ENCODE measurements at regions not wholly inside any gene's neighbourhood (a gene's known extent, or its start where the extent isn't known, plus 50 kb on each side); places are given as distances from the start of the nearest gene placed in this dataset.
"Not testable (repeated sequence)": the region's sequence is repeated elsewhere in the genome, so short reads cannot be mapped to it uniquely, and the experiment has no call there.

DNA sequence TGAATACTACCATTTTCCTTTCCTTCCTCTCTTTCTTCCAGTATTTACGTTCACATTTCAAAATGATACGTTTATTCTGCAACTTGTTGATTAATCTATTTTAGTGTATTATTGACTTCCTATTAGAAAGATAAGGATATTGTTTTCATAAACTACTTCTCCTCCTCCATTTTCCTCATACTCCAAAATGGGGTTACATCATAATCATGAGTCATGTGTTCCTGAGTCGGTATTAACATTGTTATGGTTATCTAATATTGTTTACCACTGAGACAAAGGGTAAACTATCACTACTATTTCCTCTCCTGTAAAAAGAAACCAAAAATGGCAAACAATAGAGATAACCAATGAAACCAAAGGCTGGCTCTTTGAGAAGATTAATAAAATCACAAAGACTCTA, 126.5 kb upstream of the CDYL start:
- H3K4me3 Mint-ChIP-seq = no peak overlapping the region
- H3K9me3 Mint-ChIP-seq = no peaks in the 10 kb centered on the region
- peaks cover 2% of the 10 kb centered on the region for H3K36me3 Mint-ChIP-seq
- no peak overlapping the region for H3K27ac Mint-ChIP-seq
- peaks cover 28% of the 10 kb centered on the region for H3K27me3 Mint-ChIP-seq
- H3K4me1 Mint-ChIP-seq = peaks cover 4% of the 10 kb centered on the region

DNA sequence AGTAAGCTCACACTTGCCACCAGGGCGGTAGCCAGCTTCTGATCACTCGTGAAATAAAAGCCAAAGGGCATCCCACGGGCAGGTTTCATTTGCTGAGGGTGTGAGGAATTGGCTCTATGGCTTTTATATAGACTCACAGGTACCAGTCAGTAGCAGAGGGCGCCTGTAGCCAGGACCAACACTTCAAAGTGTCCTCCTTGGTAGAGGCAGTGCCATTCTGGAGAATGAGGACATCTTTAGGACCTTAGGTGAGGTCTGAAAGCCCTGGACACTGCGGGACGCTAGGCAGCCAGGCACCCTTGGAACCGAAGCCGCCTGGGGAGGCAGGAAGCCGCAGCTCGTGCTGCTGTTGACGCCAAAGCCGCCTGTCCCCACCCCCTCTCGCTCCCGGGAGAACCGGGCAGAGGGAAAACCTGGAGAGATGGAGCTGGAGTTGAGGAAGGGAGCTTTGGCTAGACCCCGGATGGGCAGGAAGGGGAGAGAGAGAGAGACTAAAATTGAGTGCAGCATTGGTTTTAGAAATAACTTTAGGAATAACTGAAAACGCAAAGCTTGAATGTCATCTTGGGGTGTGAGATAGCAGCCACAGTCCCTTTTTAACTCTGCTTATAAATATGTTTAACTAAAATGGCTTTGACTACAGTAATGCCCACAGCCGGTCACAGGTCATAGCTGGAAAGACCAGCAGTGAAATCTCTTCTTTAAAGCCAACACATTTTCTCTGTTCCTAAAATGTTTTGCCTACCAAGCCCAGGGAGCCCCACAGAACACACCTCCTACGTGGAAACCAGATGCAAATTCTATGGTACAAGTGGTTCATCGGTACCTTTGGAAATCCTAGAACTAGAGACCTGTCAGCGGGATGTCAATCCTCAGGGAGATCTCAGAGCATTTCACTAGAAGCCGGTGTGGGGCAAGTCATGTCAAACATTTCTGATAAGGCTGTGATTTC, 128.5 kb upstream of the CDYL start:
- H3K4me1 Mint-ChIP-seq = peaks cover 4% of the 10 kb centered on the region
- no peaks in the 10 kb centered on the region for H3K9me3 Mint-ChIP-seq
- H3K27me3 Mint-ChIP-seq = peaks cover 32% of the 10 kb centered on the region
- H3K27ac Mint-ChIP-seq = no peak overlapping the region
- no peaks in the 10 kb centered on the region for H3K36me3 Mint-ChIP-seq
- peak overlapping the region; percentile 39 for H3K4me3 Mint-ChIP-seq

DNA sequence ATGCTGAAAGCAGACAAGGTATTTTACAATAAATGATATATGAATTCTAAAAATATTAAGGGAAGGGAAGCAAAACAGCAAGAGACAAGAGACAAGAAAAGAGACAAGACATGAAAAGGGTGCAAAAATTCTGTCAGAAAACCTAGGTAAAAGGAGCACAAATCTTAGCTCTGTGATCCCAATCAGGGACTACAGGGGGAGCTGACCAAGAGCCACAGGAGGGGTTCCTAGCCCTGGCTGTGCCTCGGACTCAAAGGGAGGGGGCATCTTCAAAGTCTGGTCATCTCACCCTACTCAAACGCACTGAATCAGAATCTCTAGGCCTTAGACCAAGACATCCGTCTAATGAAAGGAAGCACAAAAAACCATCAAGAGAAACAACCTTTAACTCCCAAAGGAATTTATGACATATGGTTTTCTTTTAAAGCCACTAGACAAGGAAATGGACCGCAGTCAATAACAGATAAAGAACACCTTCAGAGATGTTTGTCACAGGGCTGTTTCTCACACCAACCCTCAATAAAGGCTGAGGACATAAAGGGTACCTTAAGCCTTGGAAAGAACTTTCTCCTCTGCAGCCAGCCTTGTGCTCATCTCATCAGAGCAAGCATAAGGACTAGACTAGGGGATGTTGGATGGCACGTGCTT, 130.4 kb upstream of the CDYL start:
- no peak overlapping the region for H3K4me3 Mint-ChIP-seq

DNA sequence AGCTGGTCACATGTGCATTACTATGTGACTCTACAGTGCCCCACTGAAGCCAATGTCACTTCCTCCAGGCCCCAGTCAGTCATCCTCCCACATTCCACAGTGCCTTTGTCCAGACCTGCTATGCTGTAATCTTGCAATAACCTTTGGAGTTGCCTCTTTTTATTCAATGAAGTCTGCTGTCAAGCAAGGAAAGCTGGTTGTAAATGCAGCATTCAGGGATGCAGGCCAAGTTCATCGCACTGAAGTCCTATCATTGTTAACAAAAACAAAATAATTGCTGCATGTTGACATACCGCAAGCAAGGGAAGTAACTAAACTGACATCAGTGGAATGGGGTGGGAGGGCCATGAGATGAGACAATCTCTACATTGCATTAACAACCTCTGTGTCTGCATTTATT, 131.2 kb upstream of the CDYL start:
- Mint-ChIP-seq H3K27me3 (peaks cover 34% of the 10 kb centered on the region), H3K9me3 (no peaks in the 10 kb centered on the region), H3K27ac (no peak overlapping the region), H3K36me3 (no peaks in the 10 kb centered on the region), H3K4me1 (peaks cover 4% of the 10 kb centered on the region), H3K4me3 (no peak overlapping the region)

More for the DNA sequence above, 130.4 kb upstream of the CDYL start:
- H3K4me1 Mint-ChIP-seq = peaks cover 4% of the 10 kb centered on the region
- H3K27me3 Mint-ChIP-seq = peaks cover 34% of the 10 kb centered on the region
- no peaks in the 10 kb centered on the region for H3K9me3 Mint-ChIP-seq
- no peaks in the 10 kb centered on the region for H3K36me3 Mint-ChIP-seq
- no peak overlapping the region for H3K27ac Mint-ChIP-seq

DNA sequence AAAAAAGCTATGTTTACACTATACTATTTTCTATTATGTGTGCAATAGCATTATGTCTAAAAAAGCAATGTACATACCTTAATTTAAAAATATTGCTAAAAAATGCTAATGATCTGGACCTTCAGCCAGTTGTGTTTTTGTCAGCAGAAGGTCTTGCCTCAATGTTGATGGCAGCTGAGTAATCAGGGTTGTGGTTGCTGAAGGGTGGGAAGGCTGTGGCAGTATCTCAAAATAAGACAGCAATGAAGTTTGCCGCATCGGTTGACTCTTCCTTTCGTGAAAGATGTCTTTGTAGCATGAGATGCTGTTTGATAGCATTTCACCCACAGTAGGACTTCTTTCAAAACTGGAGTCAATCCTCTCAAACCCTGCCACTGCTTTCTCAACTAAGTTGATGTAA, 134.7 kb upstream of the CDYL start:
- Mint-ChIP-seq H3K27me3 (peaks cover 22% of the 10 kb centered on the region), H3K36me3 (peaks cover 1% of the 10 kb centered on the region), H3K4me1 (peaks cover 4% of the 10 kb centered on the region), H3K9me3 (no peaks in the 10 kb centered on the region), H3K27ac (no peak overlapping the region), H3K4me3 (no peak overlapping the region)

DNA sequence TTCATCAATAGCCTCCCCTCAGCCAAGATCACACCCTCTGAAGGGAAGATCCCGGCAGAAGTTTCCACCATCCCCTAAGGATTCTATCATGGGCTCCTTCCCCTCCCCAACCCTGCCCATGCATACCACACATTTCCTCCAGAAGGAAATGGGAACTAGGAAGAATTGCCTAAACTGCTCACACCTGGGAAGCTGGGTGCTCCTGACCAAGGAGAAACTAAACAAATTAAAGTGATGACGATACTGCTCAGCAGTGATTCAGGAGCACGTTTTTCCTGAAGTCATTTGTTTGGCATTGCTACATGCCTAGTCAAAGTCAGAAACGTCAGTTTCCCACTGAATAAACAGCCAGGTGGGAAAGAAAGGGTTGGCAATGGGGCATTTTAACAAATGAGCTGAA, 136.1 kb upstream of the CDYL start:
- peaks cover 4% of the 10 kb centered on the region for H3K4me1 Mint-ChIP-seq
- peaks cover 22% of the 10 kb centered on the region for H3K27me3 Mint-ChIP-seq
- H3K27ac Mint-ChIP-seq = no peak overlapping the region
- H3K36me3 Mint-ChIP-seq = peaks cover 1% of the 10 kb centered on the region
- no peaks in the 10 kb centered on the region for H3K9me3 Mint-ChIP-seq
- H3K4me3 Mint-ChIP-seq = no peak overlapping the region

DNA sequence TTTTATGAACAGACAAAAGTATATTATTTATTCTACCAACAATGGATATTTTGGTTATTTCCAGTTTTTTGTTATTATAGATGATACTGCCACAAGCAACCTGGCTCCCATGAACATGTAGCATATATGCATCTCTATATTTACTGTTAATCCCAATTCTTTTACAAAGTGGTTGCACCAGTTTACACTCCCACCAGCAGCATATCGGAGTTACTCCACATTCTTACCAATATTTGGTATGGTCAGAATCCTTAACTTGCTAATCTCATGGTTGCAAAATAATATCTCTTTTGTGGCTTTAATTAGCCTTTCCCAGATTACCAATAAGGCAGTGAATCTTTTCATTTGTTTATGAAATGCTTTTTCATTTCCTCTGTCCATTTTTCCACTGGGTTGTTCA, 137.6 kb upstream of the CDYL start:
- no peak overlapping the region for H3K27ac Mint-ChIP-seq
- H3K27me3 Mint-ChIP-seq = peaks cover 19% of the 10 kb centered on the region
- H3K4me1 Mint-ChIP-seq = peaks cover 4% of the 10 kb centered on the region
- H3K36me3 Mint-ChIP-seq = peaks cover 1% of the 10 kb centered on the region
- no peaks in the 10 kb centered on the region for H3K9me3 Mint-ChIP-seq
- H3K4me3 Mint-ChIP-seq = no peak overlapping the region

DNA sequence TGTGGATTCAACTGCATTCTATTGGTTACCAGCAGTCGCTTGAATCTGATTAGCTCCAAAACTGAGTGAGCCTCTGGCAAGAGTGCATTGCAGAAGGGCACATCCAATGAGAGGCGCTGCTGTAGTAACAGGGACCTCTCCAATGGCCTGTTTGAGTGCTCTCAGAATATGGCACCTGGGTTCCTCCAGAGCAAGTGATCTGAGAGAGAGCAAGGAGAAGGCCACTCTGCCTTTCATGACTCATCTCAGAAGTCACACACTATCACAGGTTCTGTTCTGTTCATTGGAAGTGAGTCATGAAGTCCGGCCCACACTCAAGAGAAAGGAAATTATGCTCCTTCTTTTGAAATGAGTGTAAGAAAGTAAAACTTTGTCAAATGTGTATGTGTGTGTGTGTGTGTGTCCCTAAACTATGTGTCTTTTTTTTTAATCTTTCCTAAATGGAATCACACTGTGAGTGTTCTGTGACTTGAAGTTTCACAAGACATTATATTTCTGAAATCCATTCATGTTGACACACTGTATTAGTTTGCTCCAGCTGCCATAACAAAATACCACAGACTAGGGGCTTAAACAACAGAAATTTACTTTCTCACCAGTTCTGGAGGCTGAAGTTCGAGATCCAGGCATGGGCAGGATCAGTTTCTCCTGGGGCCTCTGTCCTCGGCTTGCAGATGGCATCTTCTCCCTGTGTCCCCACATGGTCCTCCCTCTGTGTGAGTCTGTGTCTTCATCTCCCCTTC, 138.3 kb upstream of the CDYL start:
- Mint-ChIP-seq H3K4me1 (peaks cover 4% of the 10 kb centered on the region), H3K27ac (no peak overlapping the region), H3K27me3 (peaks cover 14% of the 10 kb centered on the region), H3K36me3 (peaks cover 1% of the 10 kb centered on the region), H3K9me3 (no peaks in the 10 kb centered on the region), H3K4me3 (no peak overlapping the region)

DNA sequence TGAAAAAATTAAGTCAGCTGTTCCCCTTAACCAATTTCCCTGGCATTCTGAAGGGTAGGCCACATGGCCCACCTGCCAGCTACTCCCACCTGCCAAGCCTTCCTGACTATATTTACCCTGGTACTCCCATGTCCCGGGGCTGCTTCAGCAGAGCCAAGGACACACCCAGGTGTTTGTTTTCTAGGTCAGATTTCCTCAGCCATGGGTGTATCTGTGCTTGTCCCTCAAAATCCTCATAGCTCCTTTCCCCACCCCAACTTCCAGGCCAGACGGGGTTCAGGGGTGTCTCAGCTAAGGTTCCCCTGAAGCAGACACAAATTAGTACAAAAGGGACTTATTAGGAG, 139.4 kb upstream of the CDYL start:
- H3K9me3 Mint-ChIP-seq = no peaks in the 10 kb centered on the region
- peaks cover 11% of the 10 kb centered on the region for H3K27me3 Mint-ChIP-seq
- no peak overlapping the region for H3K4me3 Mint-ChIP-seq
- peaks cover 4% of the 10 kb centered on the region for H3K4me1 Mint-ChIP-seq
- H3K27ac Mint-ChIP-seq = no peak overlapping the region
- peaks cover 1% of the 10 kb centered on the region for H3K36me3 Mint-ChIP-seq

DNA sequence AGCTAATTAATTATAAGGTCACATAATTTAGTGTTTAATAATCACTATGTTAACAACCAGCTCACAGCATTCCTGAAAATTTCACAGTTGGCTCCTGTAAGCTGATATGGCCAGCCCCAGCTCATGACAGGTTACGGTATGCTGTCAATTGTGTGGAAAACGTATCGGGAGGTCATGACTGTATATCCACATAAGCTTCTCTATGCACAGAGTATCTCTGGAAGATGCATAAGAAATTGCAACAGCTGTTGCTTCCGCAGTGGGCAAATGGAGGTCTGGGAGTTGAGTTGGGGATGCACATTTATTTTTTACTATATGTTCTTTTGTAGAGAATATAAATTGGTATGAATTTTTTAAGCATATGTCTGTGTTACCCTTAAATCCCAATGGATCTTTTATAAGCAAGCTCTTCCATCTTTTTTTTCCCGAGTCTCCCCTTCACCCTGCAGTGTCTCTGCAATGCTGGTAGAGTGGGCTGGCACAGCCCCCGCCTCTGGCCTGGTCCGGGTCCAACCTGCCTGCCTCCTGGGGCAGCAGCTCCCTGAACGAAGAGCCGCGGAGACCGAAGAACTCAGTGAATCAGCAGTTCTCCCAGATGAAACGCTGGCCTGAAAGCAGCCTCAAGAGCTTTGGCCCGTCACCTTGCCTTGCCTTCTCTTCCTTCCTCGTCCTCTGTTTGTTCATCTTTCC, 139.9 kb upstream of the CDYL start:
- no peaks in the 10 kb centered on the region for H3K9me3 Mint-ChIP-seq
- no peak overlapping the region for H3K27ac Mint-ChIP-seq
- peaks cover 4% of the 10 kb centered on the region for H3K4me1 Mint-ChIP-seq
- no peak overlapping the region for H3K4me3 Mint-ChIP-seq
- H3K36me3 Mint-ChIP-seq = peaks cover 1% of the 10 kb centered on the region
- H3K27me3 Mint-ChIP-seq = peaks cover 8% of the 10 kb centered on the region

DNA sequence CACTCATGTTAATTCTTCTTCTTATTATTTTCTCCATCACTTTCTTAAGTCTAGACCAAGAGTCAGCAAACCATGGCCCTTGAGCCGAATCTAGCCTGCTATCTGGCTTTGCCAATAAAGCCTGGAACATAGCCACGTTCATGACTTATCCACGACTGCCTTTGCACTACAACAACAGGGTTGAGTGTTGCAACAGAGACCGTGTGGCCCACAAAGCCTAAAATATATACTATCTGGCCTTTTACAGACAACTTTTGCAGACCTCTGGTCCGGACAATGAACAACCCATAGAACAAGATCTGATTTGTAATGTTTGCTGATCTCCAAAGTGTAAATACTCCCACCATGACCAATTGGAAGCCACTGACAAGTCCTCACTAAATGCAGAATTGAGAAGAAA, 140.5 kb upstream of the CDYL start:
- H3K4me1 Mint-ChIP-seq = peaks cover 4% of the 10 kb centered on the region
- H3K4me3 Mint-ChIP-seq = no peak overlapping the region
- H3K27me3 Mint-ChIP-seq = peaks cover 8% of the 10 kb centered on the region
- H3K36me3 Mint-ChIP-seq = peaks cover 1% of the 10 kb centered on the region
- H3K9me3 Mint-ChIP-seq = no peaks in the 10 kb centered on the region
- H3K27ac Mint-ChIP-seq = no peak overlapping the region

DNA sequence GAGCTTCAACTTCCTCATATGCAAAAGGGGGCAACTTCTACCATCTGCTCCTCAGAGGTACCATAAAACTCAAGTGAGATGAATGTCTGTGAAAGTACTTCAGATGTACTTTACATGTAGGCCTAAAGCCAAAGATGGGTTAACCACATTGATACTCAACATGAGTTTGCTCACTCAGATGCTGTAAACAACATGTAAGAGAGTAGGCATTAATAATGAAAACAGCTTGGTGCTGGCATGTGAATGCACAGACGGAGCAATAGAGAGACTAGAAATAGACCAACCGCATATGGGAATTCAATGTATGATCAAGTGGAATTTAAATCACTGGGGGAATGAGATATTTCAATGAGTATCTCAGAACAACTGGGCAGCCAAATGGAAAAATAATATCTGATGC, 143.8 kb upstream of the CDYL start:
- no peaks in the 10 kb centered on the region for H3K36me3 Mint-ChIP-seq
- no peaks in the 10 kb centered on the region for H3K27me3 Mint-ChIP-seq
- no peaks in the 10 kb centered on the region for H3K4me1 Mint-ChIP-seq
- no peak overlapping the region for H3K27ac Mint-ChIP-seq
- H3K4me3 Mint-ChIP-seq = no peak overlapping the region
- peaks cover 12% of the 10 kb centered on the region for H3K9me3 Mint-ChIP-seq

DNA sequence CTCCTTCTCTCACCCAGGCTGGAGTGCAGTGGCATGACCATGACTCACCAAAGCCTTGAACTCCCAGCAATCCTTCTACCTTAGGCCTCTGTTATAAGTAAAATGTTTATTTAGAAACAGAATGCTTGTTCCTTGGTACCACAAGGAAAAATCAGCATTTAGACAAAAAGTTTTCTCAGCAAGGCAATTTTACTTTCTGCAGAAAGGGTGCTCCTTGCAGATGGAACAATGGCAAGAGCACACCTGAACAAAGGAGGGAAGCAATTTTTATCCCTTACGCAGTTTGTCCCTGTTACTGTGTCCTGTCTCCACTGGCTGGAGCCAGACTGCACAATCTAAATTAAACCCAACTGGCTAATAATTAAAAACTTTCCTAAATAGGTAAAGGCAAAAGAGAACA, 146.4 kb upstream of the CDYL start:
- Mint-ChIP-seq H3K27ac (peak overlapping the region; percentile 51), H3K9me3 (peaks cover 12% of the 10 kb centered on the region)
- not testable (repeated sequence) for H3K36me3 Mint-ChIP-seq, H3K27me3 Mint-ChIP-seq, H3K4me1 Mint-ChIP-seq, H3K4me3 Mint-ChIP-seq

DNA sequence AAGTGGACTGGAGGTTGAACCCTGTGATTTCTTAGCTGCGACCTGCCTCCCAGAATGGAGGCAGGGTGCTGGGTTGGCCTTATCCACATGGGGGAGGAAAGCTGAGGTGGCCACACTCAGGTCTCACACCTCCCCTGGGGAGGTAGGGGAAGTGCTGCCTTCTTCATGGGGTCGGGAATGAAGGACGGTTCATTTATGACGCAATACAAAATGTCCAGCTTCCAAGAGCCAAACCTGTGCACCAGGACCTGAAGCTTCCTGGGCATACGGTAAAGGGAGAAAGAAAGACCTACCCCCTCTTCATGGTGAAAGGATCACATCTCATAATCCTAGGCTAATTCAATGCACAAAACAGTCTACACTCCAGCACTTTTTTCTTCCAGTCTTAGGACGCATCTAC, 150.6 kb upstream of the CDYL start:
- H3K4me3 Mint-ChIP-seq = no peak overlapping the region
- H3K4me1 Mint-ChIP-seq = no peaks in the 10 kb centered on the region
- H3K9me3 Mint-ChIP-seq = peaks cover 12% of the 10 kb centered on the region
- no peak overlapping the region for H3K27ac Mint-ChIP-seq
- no peaks in the 10 kb centered on the region for H3K36me3 Mint-ChIP-seq
- no peaks in the 10 kb centered on the region for H3K27me3 Mint-ChIP-seq

DNA sequence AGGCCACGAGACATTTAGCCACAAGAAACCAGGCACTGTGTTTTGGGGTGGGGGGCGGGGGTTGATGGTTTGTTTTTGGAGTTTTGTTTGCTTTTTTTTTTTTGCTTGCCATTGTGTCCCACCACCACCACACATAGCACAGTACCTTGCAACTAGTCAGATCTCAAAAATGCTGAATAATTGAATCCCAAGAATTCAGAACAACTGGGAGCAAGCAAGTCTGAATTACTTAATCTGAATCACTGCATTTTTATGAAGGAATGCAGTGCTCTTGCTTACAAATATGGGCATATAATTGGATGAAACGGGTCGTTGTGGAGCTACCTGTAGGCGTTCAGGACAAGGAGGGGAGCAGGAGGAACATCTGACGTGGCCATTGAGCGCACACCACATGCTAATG, 151.5 kb upstream of the CDYL start:
- no peaks in the 10 kb centered on the region for H3K36me3 Mint-ChIP-seq
- no peak overlapping the region for H3K27ac Mint-ChIP-seq
- no peaks in the 10 kb centered on the region for H3K4me1 Mint-ChIP-seq
- peaks cover 7% of the 10 kb centered on the region for H3K9me3 Mint-ChIP-seq
- H3K4me3 Mint-ChIP-seq = no peak overlapping the region
- H3K27me3 Mint-ChIP-seq = no peaks in the 10 kb centered on the region
